HG03159 (cell line): ENCODE measurements at regions not wholly inside any gene's neighbourhood (a gene's known extent, or its start where the extent isn't known, plus 50 kb on each side); places are given as distances from the start of the nearest gene placed in this dataset.
A peak's percentile ranks its signal among the peaks of the same experiment; 100 is the strongest.

Source experiments
- ATAC-seq: cut with Tn5 transposase; IDR thresholded peaks from one replicate; pipeline ENCODE4 v1.9.1; 2021; ENCODE audit warnings: mild to moderate bottlenecking, moderate library complexity; ENCODE audit not compliant: unreplicated experiment

DNA sequence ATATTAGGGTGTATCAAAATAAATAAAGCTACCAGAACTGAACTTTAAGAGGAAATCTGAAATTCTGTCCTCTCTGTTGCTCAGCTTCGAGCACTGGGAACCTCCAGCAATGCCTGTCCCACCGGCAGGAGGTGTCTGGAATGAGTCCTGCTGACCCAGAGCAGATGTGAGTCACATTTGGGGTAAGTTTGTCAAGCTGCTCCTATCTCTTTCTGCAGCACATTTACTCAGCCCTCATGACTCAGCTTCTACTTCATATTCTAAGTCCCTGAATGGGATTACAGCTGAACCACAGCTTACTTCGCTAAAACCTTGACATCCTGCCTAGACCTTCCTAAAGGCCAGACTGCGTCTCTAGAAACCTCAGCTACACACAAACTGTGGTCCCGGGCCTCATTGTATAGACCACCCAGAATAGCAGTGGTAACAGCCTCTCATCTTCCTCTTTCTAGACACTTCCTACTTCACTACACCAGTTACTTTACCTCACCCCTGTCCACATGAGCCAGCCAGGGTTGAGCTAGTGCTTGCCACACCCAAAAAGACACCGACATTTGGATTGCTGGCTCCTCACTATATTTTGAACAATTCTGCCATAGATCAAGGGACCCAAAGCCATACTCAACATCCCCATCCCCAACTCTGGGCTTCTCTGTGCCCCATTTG, 109.6 kb upstream of the TMCO5A start:
- ATAC-seq: no peak

DNA sequence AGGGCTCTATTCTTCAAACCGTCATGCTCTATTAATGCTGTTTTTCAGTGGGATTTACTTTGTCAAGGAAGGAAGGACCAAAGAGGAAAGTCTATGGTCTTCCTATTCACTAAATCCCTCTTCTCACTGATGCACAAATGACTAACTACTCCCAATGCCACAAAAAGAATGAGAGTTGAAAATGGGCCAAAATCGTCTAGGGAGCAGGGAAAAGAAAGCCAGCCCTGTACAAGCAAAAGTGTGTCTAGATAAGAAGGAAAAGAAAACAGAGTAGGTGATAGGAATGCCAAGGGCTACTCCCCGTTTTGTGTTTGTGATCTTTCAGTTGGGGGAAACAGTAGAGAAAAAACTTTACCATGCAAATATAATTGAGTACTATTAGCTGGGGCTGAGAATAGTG, 97.2 kb upstream of the TMCO5A start:
- no peak for ATAC-seq

DNA sequence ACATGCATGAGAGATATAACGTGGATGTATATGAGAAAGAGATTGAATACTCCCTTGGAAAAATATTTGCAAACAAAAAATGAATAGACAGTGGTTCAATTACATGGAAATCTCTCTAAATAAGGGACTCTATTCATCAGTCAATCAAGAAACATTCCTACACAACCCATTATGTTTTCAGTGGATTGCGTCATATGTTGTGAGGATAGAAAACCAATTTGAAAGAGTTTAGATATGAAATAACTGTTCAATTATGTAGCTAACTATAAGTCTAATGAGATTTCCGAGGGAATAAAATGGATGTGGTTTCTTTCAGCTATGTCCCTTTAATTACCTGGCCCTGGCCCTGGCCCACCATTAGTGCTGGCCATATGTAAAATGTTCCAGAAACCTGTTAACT, 86.7 kb upstream of the TMCO5A start:
- no peak for ATAC-seq

DNA sequence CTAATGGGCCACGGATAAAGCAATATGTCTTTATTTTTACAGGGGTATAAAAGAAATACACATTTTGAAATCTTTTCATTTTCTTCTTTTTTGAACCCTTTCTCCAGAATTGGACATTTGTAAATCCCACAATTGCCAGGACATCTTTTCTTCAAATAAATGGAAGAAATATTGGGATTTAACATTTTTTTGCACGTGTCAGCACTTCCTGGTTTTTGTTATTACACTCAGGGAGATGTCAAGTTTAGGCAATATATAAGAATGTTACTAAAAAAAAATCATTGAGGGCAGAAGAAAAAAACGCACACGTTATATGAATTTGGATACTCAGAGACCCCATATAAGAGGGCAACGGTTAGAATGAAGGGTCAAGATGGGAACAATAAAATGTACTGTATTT, 78.3 kb upstream of the TMCO5A start:
- no peak for ATAC-seq

DNA sequence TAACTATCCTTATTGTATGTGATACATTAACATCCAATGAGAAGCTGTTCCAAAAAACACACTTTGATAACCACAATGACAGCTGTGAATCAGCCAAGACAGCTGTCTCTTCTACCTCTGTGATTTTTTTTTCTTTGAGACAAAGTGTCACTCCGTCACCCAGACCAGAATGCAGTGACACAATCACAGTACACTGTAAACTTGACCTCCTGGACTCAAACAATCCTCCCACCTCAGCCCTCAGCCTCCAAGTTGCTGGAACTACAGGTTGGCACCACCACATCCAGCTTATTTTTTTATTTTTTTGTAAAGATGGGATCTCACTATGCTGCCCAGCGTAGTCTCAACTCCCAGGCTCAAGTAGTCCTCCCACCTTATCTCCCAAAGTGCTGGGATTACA, 73.5 kb upstream of the TMCO5A start:
- no peak for ATAC-seq

DNA sequence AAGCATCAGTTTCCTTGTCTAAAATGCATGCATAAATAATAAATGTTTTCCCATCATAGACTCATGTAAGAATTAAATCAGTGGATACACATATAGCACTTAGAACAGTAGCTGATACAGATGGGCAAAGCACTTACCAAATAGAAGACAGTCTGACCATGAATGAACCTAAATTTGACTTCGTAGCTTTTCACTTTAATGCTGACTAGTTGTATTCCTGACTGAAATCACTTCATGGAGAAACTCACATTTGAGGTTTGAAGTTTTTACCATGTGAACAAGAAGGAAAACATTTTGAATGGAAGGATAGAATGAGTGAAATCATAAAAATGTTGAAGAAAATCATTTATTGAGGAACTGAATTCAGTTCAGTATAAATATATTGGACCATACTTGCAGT, 68.8 kb upstream of the TMCO5A start:
- no peak for ATAC-seq

DNA sequence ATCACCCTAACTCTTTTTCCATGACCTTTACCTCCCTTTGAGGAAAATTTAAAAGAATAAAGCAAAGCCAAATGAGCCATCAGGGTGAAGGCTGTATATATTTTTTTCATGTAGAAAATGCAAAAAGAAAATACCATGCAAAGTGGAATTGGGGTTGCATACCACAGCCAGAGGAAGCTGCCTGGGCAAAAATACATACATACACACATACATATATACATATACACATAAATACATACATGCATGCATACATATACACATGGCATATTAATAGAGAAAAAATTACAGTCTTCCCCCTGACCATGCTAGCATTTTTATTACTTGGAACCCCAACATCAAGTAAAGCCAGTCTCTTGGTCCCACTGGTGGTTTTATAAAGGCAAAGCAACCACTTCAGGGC, 63.7 kb upstream of the TMCO5A start:
- no peak for ATAC-seq

DNA sequence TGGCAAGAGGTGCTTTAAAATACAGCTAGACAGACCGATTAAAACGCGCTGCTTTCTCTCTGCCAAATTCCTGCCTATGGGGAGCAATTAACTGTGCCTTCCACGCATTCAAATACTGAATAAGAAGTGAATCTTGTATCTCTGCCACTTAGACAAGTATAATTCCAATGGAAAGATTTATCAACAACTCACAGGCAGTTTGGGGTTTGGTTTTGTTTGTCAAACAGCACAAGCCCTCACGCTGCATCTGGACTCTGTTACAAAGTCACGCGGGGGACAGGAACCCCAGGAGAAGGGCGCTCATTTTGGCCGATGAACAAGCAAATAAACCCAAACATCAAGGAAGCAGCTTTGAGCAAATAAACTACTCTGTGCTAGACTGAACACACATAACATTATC, 61.8 kb upstream of the TMCO5A start:
- no peak for ATAC-seq

DNA sequence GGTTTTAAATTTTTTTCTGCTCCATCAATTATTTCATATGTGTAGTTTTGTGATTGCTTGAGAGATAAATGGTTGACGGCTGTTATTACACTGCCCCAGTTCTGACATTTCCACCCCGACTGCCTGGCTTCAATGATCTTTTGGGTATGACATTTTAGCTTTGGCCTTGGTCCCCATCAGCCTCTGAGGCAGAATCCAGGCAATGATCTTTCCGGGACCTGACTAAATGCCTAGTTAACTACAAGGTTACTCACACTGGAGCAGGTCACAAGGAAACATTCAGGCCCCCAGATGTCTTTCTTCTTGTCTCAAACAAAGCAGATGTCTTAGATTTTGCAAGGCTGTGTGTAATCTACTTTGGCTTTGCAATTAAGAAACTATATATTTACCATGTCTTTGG, 61.1 kb upstream of the TMCO5A start:
- ATAC-seq: no peak

DNA sequence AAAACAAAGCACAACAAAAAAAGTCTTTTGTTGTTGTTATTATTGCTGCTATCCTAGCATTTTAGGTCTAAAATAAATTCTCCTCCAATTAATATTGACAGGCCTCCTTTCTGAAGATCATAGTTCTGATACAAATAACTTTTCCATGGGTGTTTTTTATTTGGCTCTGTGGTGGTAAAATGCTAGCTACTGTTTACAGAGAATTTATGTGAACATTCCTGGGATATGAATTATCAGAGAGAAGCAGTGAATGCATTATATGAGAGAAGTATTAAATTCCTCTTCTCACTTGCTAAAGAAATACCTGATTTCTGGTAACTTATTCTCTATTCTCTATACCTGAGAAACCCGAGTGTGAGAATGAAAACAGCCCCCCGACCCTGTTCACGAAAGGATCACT, 57.5 kb upstream of the TMCO5A start:
- ATAC-seq: no peak

DNA sequence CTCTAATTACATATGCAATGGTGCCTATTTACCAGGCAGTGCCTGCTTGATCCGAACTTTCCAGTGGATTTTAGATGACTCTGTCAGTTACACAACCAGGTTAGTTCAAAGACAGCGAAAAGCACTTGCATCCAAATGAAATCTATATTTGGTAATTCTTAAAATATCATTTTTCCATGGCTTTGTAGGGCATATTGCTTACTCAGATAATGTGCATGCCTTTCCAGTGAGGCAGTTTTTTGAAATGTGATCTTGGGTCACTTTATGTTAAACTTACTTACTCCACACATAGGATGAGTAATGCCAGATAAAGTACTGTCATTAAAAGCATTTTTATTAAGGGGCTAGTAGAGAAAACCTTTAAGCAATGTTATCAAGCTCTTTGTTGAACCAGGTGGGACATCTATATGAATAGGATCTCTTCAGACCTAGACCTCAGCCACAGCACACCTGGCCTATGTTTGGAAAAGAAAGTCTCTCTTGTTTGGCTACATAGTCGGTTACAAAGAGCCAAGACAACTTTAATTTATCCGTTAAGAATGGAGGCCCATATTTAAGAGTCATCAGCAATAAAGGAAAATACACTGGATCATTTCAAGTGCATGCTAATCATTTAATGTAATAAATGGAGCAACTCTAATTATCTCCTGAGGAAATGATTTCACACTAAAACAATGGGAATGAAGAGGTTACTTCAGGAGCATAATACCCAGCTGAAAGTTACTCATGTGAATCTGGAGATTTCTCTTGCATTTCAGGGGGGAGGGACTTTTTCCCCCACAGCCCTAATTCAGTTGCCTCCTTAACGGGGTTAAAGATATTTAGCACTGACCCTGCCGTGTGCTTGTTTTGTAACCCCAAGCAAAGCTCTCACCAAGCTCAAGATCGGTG, 56.3 kb upstream of the TMCO5A start:
- ATAC-seq: no peak

DNA sequence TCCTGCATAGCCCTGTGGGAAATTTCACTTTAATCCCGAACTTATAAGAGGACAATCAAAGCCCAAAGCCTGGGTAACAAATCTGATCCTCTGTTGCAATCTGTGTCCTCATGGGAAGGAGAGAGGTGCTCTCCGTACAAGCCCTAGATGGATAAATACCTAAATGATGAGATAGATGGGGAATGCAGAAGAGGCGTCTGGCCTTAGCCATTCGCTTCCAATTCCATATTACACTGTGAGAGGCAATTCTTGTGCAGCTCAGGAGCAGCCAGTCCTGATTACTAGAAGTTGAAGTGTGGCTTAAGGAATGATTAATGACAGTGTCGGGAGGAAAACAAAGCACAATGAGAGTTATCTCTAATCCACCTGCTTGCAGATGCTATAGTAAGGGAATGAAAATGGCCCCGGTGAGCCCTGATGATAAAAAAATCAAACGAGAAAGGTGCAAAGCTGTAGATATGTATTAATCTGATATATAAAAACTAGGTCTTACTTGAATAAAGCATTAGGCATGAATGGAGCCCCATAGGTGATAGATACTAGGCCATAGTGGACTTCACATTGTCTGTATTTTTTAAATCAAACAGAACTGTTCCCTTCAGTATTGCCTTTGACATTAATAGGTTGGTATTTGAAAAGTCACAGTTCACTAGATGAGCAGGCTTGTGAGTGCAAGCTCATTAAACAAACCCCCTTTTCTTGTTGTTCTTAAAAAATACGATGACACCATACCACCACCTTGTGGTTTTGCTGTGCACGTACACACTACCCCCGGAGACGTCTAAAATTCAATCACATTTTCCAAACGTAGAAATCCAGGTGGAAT, 54.2 kb upstream of the TMCO5A start:
- peak; percentile 62 for ATAC-seq

DNA sequence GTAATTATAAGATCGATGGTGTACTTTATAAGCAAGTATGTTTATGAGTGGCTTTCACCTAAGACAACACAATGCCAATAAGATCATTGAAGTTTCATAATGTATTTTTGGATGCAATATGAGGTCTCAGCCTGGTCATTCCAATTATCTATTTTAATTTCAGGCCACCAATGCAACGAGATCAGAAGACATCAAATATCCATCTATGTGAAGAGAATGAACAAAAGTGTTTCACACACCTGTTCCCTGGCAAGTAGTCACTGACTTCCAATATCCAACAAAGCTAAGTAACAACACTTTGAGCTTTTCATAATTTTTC, 53.6 kb upstream of the TMCO5A start:
- ATAC-seq: no peak

DNA sequence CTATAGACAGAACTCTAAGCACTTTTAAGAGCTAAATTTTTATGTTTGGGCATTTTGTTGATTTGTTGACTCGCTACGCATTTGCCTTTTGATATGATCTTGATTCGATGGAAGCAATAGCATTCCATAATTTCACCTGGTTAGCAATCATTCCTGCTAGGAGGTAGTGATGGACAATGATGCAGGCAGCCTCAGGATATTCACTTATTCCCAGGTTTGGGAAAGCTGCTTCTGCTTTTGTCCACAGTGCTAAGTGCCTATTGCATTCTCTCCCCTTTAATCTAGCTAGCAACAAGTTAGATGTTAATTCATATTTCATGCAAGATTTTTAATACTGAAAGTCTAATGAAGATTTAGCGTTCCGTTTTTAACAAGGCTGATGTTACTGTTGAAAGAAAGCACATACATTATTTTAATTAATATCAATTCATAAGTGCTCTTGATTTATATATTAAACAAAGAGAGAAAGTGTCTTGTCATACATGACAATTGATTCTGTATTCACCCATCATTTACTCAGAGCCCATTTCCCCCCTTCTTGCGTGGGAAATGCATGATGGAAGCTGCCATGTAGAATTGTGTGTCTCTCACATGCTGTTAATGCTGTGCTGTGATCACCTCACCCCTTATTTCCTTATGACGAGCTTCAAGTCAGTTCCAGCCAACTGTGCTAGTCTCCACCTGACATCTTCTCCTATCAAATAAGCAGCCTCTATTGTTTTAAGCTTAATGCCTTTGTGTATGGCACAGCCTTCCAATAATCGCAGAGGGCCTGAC, 53.0 kb upstream of the TMCO5A start:
- no peak for ATAC-seq

DNA sequence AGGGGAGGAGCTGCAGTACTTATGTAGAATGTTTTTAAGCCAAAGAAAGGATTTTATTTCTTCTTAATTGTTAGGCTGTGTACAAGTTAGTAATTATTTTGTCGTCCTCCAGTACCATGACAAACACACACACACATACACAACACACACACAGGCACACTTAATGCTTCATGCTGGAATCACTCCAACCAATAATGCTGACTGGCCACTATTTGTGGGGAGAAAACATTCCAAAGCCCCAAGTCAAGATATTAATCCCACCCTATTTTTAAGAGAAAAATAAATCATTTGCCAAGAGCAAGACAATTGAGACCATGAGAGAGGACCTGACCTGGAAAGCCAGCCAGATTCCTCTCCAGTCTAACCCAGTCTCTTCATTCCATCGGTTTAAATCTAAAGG, 51.8 kb upstream of the TMCO5A start:
- no peak for ATAC-seq
